LoVo (cell line): ENCODE measurements at regions not wholly inside any gene's neighbourhood (a gene's known extent, or its start where the extent isn't known, plus 50 kb on each side); places are given as distances from the start of the nearest gene placed in this dataset.
A peak's percentile ranks its signal among the peaks of the same experiment; 100 is the strongest.

Experiments used
- DNase-seq: peaks from one replicate; pipeline ENCODE4 v3.0.0-alpha.2; 2016; ENCODE audit warnings: low spot score

GRCh38 chr14:97517566-97518234, 720.5 kb downstream of the VRK1 start:
- no peak for DNase-seq

GRCh38 chr14:97523936-97524335, 726.8 kb downstream of the VRK1 start:
- DNase-seq: peak; percentile 16

GRCh38 chr14:97524589-97525319, 727.6 kb downstream of the VRK1 start:
- no peak for DNase-seq

GRCh38 chr14:97527993-97528392, 730.8 kb downstream of the VRK1 start:
- no peak for DNase-seq

- no peak for DNase-seq
Observed at GRCh38 chr14:97532052-97532451, 734.9 kb downstream of the VRK1 start.

GRCh38 chr14:97536421-97536820, 739.2 kb downstream of the VRK1 start:
- DNase-seq: no peak

GRCh38 chr14:97538749-97539410, 741.7 kb downstream of the VRK1 start:
- no peak for DNase-seq

GRCh38 chr14:97539411-97539795, 742.2 kb downstream of the VRK1 start:
- no peak for DNase-seq

- no peak for DNase-seq
Observed at GRCh38 chr14:97539884-97540283, 742.7 kb downstream of the VRK1 start.

- no peak for DNase-seq
Observed at GRCh38 chr14:97543221-97543620, 746.0 kb downstream of the VRK1 start.

- no peak for DNase-seq
Observed at GRCh38 chr14:97543816-97544215, 746.6 kb downstream of the VRK1 start.

- DNase-seq: no peak
Observed at GRCh38 chr14:97544571-97544970, 747.4 kb downstream of the VRK1 start.

- DNase-seq: no peak
Observed at GRCh38 chr14:97546491-97547230, 749.5 kb downstream of the VRK1 start.

- DNase-seq: no peak
Observed at GRCh38 chr14:97550463-97550862, 753.3 kb downstream of the VRK1 start.

GRCh38 chr14:97554597-97554996, 757.4 kb downstream of the VRK1 start:
- DNase-seq: no peak

- no peak for DNase-seq
Observed at GRCh38 chr14:97564334-97564733, 767.2 kb downstream of the VRK1 start.

GRCh38 chr14:97571201-97571600, 774.0 kb downstream of the VRK1 start:
- DNase-seq: no peak

GRCh38 chr14:97571866-97572555, 774.8 kb downstream of the VRK1 start:
- no peak for DNase-seq

GRCh38 chr14:97572583-97573458, 775.6 kb downstream of the VRK1 start:
- DNase-seq: no peak

- DNase-seq: no peak
Observed at GRCh38 chr14:97575677-97576076, 778.5 kb downstream of the VRK1 start.

- no peak for DNase-seq
Observed at GRCh38 chr14:97578982-97579548, 781.9 kb downstream of the VRK1 start.
